Activated CD4-positive, alpha-beta T cell treated with anti-CD3 and anti-CD28 coated beads for 24 hours (primary cell): ENCODE measurements at regions not wholly inside any gene's neighbourhood (a gene's known extent, or its start where the extent isn't known, plus 50 kb on each side); places are given as distances from the start of the nearest gene placed in this dataset.

Source experiments
- DNase-seq, 2 donors: peaks; one replicate each; pipeline ENCODE4 v3.0.0-alpha.2; 2020; ENCODE audit warnings: low read depth in 2 of 2

DNA sequence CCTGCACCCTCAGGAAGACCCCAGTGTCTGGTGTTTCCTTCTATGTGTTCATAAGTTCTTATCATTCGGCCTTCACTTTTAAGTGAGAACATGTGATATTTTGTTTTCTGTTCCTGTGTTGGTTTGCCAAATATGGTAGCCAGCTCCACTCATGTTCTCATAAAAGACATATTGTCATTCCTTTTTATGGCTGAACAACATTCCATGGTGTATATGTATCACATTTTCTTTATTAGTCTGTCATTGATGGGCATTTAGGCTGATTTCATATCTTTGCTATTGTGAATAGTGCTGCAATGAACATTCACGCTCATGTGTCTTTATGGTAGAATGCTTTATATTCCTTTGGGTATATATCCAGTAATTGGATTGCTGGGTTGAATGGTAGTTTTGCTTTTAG is 645.1 kb downstream of the SLC16A7 start:
- no peak for DNase-seq

DNA sequence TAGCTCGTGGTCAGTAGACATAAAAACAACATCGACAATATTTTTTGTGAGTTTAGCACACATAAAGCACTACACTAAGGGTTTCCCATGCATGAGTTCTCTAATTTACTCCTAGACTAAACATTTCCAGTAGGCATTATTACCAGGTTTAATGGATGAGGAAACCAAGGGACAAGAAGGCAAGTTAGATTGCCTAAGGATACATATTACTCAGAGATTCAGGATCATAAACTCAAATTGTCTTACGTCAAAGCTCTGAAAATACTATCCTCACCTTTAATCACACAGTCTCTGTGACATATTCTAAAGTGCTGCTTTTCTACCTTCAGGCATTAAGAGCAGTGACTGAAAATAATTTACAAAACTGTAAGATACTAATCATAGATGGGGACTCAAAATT is 655.3 kb downstream of the SLC16A7 start:
- DNase-seq = no peak

DNA sequence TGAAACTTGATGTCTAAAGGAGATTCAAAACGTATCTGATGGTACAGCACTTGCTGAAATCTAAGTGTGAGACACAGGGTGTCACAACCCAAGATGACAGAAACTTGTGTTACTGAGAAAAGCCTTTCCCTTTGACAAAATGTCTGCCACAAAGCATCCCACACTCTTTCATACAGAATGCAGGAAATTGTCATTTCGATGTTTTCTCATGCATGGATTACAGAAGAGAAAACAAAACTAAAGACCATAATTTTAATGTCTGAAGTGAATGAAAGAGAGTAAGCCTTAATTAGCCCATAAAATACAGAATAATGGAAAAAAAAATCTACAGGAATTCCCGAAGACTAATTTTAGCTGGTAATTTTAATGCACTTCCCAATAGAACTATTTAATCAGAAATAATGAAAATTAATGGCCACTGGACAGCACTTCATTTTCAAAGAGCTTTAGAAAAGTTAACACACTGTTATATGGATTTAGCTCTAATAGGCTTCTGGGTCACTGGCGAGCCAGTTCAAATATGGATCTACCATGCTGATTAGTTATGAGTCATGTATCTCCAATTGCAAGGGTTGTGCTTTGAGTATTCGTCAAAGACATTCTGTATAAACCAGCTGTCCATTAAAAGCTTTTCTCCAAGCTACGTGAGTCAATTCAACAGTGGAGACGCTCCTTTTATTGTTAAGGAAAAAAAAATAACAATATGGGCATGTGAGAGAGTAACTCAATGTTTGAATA is 656.7 kb downstream of the SLC16A7 start:
- DNase-seq = no peak

DNA sequence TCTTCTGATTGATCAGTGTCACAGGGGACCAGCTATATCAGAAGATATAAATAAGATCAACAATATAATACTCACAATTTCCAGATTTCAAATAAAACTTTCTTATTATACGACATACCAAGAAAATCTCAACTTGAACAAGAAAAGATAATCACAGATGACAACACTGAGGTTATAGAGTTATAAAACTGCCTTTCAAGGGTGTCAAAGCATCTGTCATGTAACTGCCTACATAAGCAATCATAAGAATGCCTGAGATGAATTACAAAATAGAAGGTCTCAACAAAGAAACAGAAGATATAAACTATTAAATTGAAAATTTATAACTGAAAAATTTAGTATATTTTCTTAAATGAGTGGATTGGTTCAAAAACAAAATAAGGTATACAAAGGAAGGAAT is 659.2 kb downstream of the SLC16A7 start:
- no peak for DNase-seq

DNA sequence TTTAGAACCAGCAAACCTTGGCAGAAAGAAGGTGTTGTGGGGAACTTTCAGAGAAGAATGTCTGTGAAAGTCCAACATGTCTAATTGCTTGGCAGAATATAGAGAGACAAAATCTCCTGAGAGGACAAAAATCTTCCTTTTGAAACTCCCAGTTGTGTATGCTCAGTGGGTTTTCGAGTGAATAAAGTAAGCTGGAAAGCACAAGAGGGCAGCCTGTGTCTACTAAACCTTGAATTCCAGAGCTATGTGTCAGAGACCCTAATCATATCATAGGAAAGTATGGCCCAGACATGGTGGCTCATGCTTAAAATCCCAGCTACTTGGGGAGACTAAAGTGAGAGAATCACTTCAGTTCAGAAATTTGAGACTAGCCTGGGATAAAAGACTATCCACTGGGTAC is 661.2 kb downstream of the SLC16A7 start:
- no peak for DNase-seq

DNA sequence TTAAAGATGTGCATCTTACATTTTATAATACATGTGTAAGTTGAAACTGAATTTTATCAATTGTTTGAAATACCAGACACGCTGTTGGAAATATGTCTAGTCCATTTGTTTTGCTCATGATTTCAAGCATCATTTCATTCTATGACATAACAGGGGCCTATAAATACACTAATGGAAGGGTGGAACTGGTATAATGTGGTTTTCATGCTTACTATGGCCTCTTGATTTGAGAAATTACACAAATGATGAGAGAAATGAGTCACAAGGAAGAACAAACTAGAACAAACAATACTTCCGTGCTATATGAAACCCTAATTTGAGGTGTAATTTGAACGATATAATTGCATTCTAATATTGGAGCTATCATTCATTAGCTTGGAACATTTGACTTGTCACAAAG is 663.4 kb downstream of the SLC16A7 start:
- DNase-seq = no peak

DNA sequence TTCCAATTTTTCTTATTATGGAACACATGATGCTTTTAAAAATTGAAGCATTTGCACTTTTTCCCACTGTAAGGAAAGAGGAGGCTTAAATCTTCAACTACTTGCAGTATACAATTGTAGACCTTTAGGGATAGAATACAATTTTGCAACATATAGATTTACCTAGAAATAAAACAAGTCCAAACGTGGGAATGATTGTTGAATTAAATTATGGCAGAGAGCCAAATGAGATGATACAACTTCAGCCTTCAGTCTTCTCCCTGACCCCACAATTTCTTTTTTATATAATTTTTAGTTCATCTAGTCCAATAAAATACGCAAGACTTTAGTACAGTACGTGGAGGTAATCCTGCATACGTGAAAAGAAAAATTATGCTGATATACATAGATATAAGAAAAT is 666.5 kb downstream of the SLC16A7 start:
- no peak for DNase-seq

DNA sequence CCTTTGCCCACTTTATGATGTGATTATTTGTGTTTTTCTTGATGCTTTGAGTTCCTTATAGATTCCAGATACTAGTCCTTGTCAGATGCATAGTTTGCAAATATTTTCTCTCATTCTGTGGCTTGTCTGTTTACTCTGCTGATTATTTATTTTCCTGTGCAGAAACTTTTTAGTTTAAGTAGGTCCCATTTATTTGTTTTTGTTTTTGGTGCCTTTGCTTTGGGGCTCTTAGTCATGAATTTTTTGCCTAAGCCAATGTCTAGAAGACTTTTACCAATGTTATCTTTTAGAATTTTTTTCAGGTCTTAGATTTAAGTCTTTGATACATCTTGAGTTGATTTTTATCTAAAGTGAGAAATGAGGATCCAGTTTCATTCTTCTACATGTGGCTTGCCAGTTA is 667.3 kb downstream of the SLC16A7 start:
- DNase-seq = no peak

DNA sequence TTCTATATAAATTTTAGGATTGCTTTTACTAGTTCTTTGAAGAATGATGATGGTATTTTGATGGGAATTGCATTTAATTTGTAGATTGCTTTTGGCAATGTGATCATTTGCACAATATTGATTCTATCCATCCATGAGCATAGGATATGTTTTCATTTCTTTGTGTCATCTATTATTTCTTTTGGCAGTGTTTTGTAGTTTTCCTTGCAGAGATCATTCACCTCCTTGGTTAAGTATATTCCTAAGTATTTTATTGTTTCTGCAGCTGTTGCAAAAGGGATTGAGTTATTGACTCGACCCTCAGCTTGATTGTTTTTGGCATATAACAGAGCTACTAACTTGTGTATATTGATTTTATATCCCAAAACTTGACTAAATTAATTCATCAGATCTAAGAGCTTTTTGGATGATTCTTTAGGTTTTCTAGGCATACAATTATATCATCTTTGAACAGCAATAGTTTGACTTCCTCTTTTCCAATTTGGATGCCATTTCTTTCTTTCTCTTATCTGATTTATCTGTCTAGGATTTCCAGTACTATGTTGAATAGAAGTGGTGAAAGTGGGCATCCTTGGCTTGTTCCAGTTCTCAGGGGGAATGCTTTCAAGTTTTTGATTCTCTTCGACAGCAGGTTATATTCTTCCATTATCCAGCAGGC is 668.1 kb downstream of the SLC16A7 start:
- no peak for DNase-seq

DNA sequence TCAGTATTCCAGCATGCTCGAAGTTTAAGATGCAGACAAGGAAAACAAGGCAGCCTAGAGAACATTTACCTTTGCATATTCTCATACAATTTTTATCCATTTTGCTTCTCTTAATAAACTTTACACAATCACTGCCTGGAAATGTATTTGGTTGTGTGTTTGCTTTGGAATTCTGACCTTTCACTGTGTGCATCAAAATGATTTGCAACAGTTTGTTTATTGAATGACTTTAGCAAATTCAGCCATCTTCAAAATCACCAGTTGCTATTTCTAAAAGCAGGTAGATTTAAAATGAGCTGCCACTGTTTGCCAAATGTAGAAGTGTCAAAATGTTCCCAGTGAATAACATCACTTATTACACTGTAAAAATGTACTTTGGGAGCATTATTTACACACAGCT is 669.9 kb downstream of the SLC16A7 start:
- DNase-seq = no peak

DNA sequence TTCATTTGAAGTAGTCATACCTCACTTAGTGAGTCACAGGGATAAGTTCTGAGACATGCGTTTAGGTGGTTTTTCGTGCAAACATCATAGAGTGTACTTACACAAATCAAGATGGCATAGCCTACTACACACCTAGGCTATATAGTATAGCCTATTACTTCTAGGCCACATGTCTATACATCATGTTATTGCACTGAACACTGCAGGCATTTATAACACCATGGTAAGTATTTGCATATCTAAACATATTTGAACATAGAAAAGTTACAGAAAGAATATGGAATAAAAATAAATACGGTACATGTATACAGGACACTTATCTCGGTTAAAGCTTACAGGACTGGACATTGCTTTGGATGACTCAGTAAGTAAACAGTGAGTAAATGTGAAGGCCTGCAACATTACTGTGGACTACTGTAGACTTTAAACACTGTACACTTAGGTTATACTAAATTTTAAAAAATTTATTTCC is 670.6 kb downstream of the SLC16A7 start:
- DNase-seq = no peak

DNA sequence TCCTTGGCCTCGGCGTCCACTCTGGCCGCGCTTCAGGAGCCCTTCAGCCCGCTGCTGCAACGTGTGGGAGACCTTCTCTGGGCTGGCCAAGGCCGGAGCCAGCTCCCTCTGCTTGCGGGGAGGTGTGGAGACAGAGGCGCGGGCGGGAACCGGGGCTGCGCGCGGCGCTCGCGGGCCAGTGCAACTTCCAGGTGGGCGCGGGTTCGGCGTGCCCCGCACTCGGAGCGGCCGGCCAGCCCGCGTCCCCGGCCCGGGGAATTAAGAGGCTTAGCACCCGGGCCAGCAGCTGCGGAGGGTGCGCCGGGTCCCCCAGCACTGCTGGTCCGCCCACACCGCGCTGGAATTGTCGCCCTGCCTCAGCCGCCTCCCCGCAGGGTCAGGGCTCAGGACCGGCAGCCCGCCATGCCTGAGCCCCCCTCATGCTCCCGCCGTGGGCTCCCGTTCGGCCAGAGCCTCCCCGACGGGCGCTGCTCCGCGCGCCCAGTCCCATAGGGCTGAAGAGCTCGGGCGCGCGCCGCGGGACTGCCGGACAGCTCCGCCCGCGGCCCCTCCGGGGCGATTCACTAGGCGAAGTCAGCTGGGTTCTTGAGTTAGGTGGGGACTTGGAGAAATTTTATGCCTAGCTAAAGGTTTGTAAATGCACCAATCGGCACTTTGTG is 673.9 kb downstream of the SLC16A7 start:
- DNase-seq = no peak

DNA sequence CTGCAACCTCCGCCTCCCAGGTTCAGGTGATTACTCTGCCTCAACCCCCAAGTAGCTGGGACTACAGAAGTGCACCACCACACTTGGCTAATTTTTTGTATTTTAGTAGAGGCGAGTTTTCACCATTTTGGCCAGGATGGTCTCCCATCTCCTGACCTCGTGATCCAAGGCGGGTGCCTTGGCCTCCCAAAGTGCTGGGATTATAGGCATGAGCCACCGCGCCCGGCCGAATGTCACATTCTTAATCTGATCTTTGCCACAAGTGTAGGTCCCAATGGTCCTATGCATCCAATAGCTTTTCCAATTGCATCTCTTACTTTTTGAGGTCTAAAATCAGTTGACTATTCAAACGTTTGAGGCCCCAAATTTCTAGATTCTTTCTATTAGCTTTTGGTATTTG is 676.0 kb downstream of the SLC16A7 start:
- DNase-seq = no peak

DNA sequence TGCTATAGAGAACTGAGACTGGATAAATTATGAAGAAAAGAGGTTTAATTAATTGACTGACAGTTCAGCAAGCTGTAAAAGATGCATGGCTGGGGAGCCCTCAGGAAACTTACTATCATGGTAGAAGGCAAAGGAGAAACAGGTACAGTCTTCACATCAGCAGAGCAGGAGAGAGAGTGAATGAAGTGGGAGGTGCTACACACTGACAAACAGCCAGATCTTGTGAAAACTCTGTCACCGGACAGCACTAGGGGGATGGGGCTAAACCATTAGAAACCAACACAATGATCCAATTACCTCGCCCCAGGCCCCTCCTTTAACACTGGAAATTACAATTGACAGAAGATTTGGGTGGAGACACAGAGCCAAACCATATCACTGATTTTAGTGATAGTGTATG is 682.4 kb downstream of the SLC16A7 start:
- no peak for DNase-seq

DNA sequence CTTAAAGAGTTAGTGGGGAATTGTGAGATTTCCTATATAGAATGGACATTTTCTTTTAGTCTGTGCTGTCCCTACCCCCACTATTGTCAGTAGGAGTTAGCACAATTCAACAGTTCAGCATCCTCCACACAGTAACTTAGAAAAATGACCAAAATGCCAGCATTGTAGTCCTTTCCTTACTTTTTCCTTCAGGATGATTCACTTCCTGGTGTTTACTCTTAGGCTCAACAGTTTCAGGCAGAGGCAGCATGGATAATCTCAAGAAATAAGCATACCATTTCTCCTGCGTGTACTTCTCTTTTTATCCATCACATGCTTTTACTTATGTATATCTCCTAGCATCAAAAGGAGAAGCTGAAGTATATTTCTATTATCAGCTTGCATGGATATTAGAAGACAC is 683.4 kb downstream of the SLC16A7 start:
- no peak for DNase-seq

DNA sequence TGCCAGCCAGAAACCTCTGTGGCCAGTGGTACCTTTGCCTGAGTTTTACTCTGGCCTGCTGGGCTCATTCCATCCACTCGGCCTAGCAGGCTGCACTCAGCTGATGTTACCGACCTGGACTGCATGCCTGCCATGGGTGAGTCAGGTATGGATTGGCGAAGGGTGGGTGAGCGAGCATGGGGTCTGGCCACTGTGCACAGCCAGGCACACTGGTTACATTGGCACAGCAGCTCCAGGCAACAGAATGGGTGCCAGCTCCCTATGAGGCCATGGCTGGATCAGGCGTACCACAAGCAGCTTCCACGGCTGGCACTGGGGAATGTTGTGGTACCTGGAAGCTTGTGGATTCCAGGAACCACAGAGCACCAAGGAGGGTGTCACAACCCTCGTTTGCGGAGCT is 685.7 kb downstream of the SLC16A7 start:
- no peak for DNase-seq

DNA sequence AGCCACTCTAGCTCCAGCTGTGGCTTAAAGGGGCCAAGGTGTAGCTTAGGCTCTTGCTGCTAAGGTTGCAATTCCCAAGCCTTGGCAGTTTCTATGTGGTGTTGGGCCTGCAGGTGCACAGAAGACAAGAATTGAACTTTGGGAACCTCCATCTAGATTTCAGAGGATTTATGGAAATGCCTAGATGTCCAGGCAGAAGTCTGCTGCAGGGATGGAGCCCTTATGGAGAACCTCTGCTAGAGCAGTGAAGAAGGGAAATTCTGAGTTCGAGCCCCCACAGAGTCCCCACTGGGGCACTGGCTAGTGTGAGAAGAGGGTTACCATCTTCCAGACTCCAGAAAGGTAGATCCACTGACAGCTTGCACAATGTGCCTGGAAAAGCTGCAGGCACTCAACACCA is 694.7 kb downstream of the SLC16A7 start:
- no peak for DNase-seq

DNA sequence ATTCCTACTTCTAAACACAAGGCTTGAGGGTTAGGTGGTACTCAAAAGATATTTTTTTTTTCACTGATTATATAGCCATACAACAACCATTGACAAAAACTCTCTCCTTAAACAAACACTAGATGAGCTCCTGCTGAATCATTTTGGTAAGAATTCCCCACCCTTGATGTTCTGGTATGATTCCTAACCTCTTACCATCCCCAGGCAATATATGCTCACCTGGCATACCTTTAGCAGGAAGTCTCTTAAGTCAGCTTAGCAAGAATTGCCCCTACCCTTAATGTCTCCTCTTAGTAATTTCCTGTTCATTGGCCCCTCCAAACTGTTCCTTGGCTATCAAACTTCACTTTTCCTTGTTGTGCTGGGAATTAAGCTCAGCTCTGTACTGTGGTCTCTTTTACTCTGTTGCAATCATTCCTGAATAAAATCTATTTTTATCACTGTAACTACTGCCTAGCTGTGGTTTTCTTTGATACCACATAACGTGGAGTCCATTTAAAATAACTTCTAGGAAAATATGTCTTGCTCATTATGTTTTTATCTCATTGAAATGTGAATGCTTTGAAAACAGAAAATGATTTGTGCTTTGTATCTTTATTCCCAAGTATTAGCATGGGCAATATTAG is 712.6 kb downstream of the SLC16A7 start:
- DNase-seq = no peak

DNA sequence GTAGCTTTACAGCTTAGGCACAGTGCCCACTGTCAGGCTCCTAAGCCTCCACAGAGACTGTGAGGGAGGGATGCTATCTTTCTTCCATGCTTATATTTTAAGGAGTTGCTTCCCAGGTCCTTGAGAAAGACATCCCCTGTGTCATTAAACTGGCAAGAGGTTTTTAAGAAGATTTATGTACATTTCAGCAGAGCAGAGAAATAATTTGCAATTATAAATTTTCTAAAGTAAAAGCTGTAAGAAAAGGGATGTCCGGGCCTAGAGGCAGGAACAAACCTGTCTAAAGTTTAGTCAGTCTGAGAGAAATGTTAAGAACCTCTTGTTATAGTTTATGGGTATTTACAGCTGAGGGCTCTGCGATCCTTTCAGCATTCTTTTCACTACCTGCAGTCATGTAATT is 716.1 kb downstream of the SLC16A7 start:
- no peak for DNase-seq

DNA sequence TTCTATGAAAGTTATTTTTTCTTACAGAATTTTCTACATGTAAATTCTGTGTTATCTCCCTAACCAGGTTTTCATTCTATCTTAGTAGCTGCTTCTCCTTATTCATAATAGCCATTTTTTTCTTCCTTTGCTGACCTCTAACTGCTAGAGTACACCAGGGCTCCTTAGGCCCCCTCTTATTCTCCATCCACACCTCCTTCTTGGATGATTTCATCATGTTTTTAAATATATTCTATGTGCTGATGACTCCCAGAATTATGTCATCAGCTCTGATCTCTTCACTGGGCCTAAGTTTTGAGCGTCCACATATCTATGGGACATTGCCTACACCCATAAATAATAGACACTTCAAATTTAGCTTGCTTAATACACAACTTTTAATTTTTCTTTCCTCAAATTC is 721.5 kb downstream of the SLC16A7 start:
- no peak for DNase-seq

DNA sequence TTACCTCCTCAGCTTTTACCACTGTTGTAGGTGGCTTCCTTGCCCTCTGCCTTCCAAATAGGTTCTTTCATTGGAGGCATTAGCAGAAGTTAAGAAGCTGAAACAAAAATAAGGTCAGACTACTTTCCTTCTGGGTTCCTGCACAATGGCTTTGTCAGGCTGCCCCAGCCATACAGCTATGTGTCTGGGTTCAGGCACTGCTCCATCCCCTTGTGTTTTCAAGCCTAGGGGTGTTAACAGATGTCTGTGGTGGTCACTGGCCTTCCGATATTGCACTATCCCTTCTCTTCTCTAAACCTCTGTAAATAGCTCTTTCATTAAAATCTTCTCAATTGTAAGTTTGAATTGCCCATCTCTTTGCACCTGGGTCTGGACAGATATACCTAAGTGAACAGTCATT is 728.9 kb downstream of the SLC16A7 start:
- no peak for DNase-seq

DNA sequence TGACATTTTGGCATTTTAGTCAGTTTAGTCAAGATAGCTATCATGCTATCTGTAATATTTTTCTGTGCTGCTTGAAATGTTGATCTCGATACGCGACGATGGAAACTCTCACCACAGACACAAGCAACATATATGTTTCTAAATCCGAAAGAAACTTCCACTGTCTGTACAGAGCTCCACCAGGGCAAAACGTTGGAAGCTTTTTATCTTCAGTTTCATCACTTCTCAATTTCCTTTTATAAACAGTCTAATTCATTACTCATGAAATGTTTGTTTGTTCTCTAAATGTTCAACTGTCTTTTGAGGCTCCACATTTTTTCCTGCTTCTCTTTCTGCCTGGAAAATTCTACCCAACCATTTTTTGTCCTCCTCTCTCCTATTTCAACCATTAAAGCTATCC is 737.6 kb downstream of the SLC16A7 start:
- DNase-seq = no peak

DNA sequence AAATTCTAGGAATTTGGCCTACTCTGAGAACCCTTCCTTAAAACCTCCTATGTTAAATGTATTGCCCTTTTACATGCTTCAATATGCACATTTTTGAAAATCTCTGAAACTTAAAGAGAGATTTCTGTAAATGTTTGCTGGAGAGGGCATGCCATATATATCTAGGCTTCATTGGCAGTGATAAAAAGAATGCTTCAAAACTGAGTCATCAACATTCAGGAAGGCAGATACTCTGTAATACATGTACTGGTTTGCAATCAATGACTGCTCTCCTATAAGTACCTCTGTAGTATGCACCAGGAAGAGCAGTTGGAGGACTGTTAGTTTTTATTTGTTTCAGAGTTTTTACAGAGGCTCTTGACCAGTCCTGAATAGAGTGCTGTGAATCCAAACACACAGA is 739.9 kb downstream of the SLC16A7 start:
- DNase-seq = no peak
